ENCODE measurements at regions not wholly inside any gene's neighbourhood (a gene's known extent, or its start where the extent isn't known, plus 50 kb on each side); places are given as distances from the start of the nearest gene placed in this dataset.
"Not testable (repeated sequence)": the region's sequence is repeated elsewhere in the genome, so short reads cannot be mapped to it uniquely, and the experiment has no call there.

DNA sequence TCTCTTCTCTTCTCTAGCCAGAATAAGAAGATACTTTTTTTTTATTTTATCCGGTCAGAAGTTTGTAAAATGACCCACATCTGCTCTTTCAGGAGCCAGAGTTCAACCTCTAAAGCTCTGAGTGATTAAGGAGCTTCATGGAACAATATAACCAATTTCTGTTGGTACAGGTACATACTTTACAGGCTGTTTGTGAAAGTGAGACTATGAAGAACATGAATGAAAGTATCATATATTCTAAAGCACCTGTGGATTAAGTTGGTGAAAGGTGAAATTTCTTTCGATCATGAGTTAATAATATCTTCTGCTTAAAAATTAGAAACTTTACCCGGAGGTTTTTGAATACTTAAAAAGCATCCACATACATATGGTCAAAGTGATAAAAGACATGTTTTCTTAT is 65.2 kb downstream of the DMRT2 start:
- no peak for DNase-seq (ENCODE audit: low read depth in 2 of 3, low spot score in 1 of 3)

DNA sequence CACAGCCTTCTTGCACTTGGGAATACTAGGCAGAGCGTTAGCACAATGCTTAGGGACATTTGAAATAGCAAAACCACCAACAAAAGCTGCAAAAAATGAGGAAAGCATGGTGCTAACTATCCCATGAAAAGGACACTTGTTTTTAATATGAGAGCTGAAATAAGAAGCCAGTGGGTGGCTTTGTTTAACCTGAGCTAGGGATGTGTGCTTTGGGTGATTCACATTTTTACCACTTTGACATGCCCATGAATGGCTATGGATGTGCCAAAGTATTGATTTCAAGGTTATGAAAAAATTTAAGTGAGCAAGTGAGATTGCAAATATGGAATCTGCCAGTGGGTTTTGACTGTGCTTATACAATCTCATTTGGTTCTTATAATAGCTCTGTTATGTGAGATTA is 67.3 kb downstream of the DMRT2 start:
- no peak for DNase-seq (ENCODE audit: low read depth in 2 of 3, low spot score in 1 of 3)

DNA sequence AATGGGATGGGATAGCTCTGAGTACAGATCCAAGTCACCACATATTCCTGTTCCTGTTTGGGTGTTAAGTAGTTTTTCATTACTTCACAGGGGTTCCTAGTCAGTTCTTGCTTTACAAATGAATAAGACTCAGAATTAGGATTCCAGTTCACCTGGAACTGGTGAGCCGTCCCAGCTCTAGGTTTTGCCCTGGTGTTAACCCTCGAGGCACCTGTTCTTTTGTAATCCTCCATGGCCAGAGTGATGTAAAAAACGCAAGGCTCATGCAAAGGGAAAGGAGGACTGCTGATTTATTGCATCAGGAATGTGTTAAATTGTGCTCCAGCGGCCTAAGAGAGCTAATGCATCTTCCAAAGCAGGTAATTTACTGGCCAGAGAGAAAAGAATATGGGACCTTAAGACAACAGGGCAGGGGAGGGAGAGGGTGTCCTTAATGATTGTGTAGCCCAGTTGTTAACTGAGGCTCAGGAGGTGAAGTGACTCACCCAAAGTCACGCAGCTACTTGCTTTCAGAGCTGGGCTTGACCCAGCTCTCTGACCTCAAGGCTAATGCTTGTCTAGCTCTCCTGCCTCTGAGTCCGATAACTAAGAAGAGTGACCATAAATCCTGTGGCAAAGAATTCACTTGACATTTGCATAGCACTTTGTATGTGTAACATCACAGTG is 70.5 kb downstream of the DMRT2 start:
- DNase-seq (ENCODE audit: low read depth in 2 of 3, low spot score in 1 of 3): no peak

DNA sequence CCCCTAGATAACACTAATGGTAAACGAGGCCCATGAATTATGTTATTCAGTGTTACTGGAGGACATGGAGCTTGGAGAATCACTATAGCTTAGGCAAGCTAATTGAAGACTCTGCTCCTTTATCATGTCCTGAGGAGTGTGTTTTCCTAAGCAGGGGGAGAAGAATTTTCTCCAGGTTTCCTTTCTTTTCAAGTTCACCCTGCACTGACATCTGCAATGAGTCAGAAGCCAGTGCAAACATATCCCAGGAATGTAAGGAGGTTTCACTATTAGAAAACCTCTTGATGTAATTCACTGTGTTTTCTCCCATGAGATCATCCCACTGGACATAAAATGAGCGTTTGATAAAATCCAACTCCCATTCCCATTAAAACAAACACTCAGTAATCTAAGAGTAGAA is 75.6 kb downstream of the DMRT2 start:
- DNase-seq (ENCODE audit: low read depth in 2 of 3, low spot score in 1 of 3): no peak

DNA sequence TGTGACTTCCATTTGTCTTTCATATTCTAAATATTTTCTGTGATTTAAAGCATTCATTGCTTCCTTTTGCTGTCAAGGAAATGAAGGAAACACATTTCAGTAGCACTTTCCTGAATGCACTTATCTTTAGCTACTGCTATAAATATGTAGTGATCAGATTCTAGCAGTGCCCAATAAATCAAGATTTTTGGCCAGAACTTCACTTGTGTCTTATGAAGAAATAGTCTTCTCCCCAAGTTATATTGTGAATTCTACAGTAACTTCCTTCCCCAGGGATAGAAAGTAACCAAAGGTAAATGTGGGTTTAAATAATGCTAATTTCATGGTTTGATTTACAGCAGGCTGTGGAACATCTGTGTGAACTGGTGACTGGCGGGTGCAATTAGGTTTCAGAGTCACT is 77.9 kb downstream of the DMRT2 start:
- DNase-seq (ENCODE audit: low read depth in 2 of 3, low spot score in 1 of 3): no peak

DNA sequence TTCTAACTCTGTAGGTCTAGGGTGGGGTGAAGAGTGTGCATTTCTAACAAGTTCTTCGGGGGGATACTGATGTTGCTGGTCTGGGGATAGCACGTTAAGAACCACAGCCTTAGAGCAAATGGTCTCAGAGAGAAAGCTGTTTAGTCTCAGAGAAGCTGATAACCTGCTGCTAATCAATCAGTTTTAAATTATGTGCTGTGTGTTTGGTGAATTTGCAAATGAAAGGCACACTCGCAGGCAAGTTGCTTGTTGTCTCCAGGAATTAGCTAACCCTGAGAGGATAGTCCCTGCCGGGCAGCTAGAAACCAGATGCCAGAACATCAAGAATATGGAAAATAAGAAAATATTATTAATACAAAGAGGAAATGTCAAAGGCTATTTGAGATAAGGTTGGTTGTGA is 79.2 kb downstream of the DMRT2 start:
- no peak for DNase-seq (ENCODE audit: low read depth in 2 of 3, low spot score in 1 of 3)

DNA sequence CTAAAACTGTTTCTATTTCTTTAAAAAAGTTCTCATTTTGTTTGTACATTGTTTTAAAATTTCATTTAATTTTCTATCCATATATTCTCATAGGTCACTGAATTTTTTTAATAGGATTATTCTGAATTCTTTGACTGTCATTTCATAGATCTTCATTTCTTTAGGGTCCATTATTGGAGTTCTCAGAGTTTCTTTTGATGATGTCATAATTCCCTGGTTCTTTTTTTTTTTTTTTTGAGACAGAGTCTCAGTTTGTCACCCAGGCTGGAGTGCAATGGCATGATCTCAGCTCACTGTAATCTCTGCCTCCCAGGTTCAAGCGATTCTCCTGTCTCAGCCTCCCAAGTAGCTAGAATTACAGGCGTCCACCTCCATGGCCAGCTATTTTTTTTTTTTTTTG is 89.9 kb downstream of the DMRT2 start:
- no peak for DNase-seq (ENCODE audit: low read depth in 2 of 3, low spot score in 1 of 3)

DNA sequence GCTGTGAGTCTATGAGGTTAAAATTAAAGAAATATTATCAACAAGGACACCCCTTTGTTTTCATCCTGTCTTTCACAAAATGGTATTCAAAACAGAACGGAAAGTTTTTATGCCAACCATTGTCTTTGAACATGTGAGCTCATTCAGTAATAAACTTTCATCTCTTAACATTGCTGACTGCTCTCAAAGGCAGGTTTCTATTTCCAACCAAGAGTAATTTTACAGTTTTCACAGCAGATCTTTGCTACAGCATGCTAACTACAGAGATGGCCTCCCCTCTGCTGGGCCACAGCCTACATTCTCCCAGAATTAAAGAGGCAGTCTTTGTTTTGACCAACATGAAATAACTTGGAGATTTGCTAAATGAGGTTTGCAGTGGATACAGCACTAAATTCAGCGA is 101.5 kb downstream of the DMRT2 start:
- DNase-seq (ENCODE audit: low read depth in 2 of 3, low spot score in 1 of 3): no peak

DNA sequence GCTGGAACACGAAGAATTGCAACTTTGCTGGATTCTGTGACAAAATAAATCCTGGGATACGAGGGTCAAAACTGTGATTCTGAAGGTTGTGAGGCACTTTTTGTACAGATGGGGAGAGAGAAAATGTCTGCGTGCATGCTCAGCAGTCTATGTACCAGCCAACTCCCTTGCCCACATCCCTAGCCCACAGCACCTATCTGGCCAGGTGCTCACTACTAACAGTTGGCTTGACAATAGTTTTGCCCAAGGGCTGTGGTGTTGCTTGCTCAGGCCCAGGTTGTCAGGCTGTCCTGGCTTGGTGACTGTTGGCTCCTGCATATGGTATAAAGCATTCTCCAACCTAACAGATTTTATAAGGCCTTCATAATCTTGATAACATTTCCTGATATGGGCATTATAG is 102.0 kb downstream of the DMRT2 start:
- DNase-seq (ENCODE audit: low read depth in 2 of 3, low spot score in 1 of 3): no peak

DNA sequence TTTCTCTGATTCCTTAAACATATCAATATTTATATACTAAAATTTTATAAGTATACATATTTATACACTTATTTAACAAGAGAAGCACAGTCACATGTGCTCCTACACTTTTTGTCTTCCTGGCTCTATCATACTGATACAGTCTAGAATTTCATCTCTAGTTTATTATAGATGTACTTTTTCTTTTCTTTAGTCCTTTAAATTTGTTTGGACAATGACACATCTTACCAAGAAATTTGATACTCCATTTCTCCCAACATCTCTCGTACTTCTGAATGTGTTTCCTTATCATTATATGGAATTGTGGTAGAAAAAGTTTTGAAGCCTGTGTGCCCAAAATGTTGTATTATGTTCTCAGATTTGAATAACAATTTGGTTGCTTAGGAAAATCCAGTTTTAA is 104.6 kb downstream of the DMRT2 start:
- no peak for DNase-seq (ENCODE audit: low read depth in 2 of 3, low spot score in 1 of 3)

DNA sequence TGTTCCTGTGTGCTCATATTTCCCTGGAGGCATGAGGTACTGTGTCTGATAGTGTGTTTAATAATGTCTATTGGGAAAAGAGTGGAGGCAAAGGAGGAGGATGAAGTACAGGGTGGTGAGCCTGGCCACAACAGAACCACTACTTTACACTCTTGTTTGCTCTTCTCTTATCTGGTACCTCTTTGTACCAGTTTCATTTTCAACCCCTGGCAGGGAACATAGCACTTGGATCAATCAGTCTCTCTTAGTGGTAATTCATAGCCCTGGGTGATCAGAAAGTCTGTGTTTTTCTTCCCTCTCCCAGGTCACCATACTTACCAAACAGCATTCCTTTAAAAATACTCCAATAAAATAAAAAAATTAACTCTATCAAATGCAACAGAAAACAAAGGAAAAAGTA is 105.4 kb downstream of the DMRT2 start:
- DNase-seq (ENCODE audit: low read depth in 2 of 3, low spot score in 1 of 3): no peak

DNA sequence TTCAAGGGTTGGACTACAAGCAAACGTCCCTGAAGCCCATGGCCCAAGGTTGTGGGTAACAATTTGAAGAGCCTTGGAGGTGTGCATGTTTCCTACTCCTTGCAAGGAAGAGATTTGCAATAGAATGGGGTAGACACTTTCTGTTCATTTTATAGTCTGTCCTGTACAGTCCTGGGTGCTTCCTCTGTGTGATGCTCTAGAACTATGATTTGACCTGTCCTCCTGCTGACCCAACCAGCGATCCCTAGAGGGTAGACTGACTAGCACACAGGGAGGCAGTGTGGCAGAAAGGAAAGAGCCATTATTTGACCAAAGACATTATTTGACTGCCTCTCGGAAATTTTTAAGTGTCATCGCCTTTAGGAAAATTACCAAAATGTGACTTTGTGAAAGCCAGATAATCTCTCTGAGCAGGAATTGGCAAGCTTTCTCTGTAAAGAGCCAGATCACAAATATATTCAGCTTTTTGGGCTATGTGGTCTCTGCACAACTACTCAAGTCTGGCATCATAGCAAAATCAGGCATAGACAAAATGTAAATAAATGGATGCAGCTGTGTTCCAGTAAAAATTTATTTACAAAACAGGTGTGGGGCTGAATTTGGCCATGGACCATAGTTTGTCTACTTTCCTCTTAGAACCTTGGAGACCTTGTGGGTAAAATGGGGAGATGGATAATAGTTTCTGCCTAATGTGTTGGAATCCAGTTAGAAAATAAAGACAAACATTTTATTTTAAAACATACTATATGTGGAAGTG is 106.8 kb downstream of the DMRT2 start:
- no peak for DNase-seq (ENCODE audit: low read depth in 2 of 3, low spot score in 1 of 3)

DNA sequence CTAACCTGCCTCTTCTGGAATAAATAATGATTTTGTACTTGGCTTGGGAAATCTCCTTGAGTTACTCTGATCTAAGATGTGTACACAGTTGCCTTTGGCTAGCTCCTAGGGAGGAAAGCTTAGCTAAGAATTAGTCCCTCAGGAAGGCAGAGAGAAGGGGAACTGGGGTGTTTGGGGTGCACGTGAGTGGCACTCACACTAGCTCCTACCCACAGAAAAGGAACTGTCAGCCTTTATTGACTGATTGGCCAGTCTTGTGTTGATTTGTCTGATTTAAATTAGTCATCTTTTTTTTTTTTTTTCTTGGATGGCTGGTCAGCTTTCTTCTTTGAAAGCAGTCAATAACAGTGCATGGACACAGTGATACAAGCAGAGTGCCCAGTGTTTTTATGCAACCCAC is 107.7 kb downstream of the DMRT2 start:
- DNase-seq (ENCODE audit: low read depth in 2 of 3, low spot score in 1 of 3): no peak

DNA sequence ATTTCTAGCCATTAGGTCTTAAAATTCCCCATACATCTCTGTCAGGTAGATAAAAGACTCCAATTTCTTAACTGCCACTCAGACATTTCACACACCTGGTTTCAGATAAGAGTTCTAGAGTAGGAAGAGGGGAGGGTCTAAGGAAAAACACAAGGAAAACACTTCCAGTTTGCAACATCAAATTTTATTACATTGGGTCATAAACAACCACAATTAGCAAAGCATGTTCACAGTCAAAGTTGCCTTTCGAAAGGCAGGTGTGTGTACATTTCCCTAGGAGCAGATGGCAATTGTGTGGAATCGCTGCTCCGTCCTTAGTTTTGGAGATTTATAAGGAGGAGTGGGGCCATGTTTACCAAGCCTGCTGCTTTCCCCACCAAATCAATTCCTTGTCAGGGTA is 120.8 kb downstream of the DMRT2 start:
- no peak for DNase-seq (ENCODE audit: low read depth in 2 of 3, low spot score in 1 of 3)

DNA sequence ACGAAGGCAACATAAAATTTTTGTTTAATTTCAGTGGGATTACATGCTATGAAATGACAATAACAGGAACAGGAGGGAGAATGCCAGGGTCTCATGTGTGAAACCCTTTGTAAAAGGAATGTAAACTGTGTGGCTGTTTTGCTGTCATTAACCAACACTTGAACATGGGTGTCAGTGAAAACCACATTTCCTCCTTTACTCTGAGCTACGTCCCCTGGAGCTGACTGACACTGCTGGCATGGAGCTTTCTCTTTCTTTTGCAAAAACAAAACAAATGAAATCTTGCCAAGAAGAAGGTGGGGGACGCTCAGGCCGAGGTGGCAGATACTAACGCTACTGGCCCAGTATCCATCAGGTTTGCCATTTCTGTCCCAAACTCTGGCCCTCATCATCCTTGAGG is 121.4 kb downstream of the DMRT2 start:
- no peak for DNase-seq (ENCODE audit: low read depth in 2 of 3, low spot score in 1 of 3)

DNA sequence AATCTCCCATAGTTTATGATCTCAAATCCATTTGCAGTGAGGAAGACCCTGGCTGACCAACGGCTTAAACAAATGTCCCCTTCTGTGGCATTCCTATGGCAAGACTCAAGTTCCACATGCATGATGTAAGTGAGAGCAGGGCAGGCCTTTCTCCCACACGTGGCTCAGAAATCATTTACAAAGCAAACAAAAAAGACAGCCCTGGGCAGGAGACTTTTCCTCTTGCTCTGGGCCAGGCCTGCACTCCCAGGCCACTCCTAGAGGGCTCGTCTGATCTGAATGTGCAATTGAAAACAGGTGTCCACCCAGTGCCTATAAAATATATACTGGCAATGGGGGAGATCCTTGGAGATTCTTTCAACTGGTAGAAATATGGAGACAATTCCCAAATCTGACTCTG is 123.1 kb downstream of the DMRT2 start:
- DNase-seq (ENCODE audit: low read depth in 2 of 3, low spot score in 1 of 3): no peak

DNA sequence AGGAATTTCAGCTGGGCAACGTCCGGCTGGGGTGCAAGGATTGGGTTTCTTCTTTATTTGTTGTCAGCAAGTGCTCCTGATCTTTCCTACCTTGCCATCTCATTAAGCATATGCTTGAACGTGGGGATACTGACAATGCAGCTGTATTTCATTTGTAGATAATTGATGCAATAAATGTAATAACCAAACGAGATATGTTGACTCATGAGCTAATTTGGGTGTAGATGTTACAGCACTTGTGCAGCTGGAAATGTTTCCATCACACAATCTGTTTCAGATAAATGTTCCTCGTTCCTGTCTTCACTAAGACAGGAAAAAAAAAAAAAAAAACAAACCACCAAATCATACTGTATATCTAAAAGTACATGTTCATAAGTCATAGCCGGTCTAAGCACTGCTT is 123.8 kb downstream of the DMRT2 start:
- no peak for DNase-seq (ENCODE audit: low read depth in 2 of 3, low spot score in 1 of 3)

DNA sequence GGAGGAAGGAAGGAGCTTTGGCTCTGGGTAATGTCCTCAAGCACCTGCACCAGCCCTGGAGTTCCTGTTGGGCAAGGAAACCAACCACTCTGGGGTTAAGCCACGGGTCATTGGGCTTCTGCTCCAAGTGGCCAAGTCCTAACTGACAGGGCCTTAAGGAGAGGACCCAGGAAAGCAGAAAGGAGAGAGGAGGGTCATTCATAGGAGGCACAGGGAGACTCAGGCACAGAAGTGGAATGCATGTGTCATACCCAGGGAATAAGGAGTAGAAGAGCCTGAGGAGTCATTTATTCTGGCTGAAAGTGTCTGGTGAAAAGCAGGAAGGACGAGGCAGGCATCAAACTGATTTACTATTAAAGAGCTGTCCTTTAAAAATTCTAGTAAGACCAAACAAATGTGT is 129.2 kb downstream of the DMRT2 start:
- no peak for DNase-seq (ENCODE audit: low read depth in 2 of 3, low spot score in 1 of 3)

DNA sequence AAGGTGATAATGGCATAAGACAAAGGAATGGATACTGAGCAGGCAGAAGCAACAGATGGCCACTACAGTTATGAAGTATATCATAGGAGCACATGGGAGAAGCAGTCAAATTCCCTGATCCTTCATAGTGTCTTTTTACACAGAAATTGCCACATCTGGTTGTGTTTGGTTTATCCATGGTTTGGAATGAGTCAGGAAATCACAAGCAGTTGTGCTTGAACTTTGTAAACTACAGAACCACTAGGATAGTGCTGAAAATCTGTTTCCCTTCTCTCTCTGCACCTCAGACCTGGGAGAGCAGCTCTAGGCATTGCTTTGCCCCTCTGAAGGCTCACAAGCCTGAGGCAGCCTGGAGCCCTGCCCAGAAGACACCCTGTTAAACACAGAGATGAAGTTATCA is 134.0 kb downstream of the DMRT2 start:
- DNase-seq (ENCODE audit: low read depth in 2 of 3, low spot score in 1 of 3): no peak

DNA sequence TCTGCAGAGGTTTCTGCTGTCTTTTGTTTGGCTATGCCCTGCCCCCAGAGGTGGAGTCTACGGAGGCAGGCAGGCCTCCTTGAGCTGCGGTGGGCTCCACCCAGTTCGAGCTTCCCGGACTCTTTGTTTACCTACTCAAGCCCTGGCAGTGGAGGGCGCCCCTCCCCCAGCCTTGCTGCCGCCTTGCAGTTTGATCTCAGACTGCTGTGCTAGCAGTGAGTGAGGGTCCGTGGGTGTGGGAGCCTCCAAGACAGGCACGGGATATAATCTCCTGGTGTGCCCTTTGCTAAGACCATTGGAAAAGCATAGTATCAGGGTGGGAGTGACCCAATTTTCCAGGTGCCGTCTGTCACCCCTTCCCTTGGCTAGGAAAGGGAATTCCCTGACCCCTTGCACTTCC is 137.0 kb downstream of the DMRT2 start:
- DNase-seq (ENCODE audit: low read depth in 2 of 3, low spot score in 1 of 3): not testable (repeated sequence)

DNA sequence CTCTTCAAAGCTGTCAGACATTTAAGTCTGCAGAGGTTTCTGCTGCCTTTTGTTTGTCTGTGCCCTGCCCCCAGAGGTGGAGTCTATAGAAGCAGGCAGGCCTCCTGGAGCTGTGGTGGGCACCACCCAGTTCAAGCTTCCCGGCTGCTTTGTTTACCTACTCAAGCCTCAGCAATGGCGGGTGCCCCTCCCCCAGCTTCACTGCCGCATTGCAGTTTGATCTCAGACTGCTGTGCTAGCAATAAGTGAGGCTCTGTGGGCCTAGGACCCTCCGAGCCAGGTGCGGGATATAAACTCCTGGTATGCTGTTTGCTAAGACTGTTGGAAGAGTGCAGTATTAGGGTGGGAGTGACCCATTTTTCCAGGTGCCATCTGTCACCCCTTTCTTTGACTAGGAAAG is 145.5 kb downstream of the DMRT2 start:
- DNase-seq (ENCODE audit: low read depth in 2 of 3, low spot score in 1 of 3): not testable (repeated sequence)

DNA sequence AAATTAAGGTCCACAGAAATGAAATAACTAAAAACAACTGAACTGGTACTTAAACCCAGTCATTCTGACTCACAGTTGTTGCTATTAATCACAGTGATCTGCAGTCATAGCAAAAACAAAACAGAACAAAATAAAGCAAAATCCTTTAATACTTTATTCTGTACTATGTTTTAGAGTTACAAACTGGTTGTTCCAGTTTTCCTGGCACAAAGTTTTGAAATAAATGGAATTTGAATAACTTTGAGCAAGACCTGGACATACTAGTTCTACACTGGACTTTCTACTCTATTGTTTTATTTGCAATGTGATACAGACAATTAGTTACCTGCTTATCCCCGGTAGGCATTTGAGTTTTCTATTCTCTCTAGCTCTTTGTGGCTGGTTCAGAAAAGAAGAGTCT is 147.9 kb downstream of the DMRT2 start:
- no peak for DNase-seq (ENCODE audit: low read depth in 2 of 3, low spot score in 1 of 3)

DNA sequence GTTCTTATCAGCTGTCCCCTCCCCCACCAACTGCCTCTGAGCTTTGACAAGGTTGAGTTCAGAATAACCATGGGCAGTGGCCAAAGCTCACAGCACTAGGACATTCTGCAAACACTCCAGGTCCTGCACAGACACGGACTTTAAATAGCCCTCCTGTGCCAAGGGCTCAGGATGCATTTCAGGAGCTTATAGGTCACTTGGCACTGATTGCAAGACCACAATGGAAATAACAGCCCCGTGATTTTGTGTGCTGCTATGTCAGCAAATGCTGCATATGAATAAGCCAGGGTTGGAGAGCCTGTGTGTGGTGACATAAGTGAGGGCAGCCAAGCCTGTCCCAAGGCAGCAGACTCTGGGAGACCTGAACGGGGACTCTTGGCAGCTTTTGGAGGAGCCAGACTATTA is 150.7 kb downstream of the DMRT2 start:
- no peak for DNase-seq (ENCODE audit: low read depth in 2 of 3, low spot score in 1 of 3)

All from stimulated activated CD4-positive, alpha-beta T cell treated with anti-CD3 and anti-CD28 coated beads, Interleukin-12 subunit alpha, Interleukin-12 subunit beta, amount 100 ng/mL, for 48 hours (primary cell).